ENCODE measurements at regions not wholly inside any gene's neighbourhood (a gene's known extent, or its start where the extent isn't known, plus 50 kb on each side); places are given as distances from the start of the nearest gene placed in this dataset.

GRCh38 chr15:77721963-77722362 lies 89.3 kb upstream of the LINGO1 start (continued):
- TF ChIP-seq CHD7 (IDR thresholded peaks at IDR 0.05; ENCODE audit: insufficient replicate concordance, low read length) (no peak), KDM4A (IDR thresholded peaks at IDR 0.05; ENCODE audit: low read depth, low read length, severe bottlenecking) (no peak), E2F6 (IDR thresholded peaks at IDR 0.05) (no peak), RAD21 (IDR thresholded peaks at IDR 0.05 in 1 of 2, conservative IDR thresholded peaks at IDR 0.05 in 1 of 2; ENCODE audit: low read depth in 2 of 2, low read length in 2 of 2) (no peak), ATF3 (IDR thresholded peaks at IDR 0.05; ENCODE audit: insufficient read depth, low read depth, low read length) (no peak), GTF2F1 (IDR thresholded peaks at IDR 0.05; ENCODE audit: borderline replicate concordance, low read depth, low read length) (no peak), SRF (IDR thresholded peaks at IDR 0.05; ENCODE audit: low read depth, low read length) (no peak)

All from H1 (cell line).